ENCODE measurements at regions not wholly inside any gene's neighbourhood (a gene's known extent, or its start where the extent isn't known, plus 50 kb on each side); places are given as distances from the start of the nearest gene placed in this dataset.

GRCh38 chr16:73714976-73715375, 581.6 kb upstream of the PSMD7 start:
- TF ChIP-seq, protein P1, sequence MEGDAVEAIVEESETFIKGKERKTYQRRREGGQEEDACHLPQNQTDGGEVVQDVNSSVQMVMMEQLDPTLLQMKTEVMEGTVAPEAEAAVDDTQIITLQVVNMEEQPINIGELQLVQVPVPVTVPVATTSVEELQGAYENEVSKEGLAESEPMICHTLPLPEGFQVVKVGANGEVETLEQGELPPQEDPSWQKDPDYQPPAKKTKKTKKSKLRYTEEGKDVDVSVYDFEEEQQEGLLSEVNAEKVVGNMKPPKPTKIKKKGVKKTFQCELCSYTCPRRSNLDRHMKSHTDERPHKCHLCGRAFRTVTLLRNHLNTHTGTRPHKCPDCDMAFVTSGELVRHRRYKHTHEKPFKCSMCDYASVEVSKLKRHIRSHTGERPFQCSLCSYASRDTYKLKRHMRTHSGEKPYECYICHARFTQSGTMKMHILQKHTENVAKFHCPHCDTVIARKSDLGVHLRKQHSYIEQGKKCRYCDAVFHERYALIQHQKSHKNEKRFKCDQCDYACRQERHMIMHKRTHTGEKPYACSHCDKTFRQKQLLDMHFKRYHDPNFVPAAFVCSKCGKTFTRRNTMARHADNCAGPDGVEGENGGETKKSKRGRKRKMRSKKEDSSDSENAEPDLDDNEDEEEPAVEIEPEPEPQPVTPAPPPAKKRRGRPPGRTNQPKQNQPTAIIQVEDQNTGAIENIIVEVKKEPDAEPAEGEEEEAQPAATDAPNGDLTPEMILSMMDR (IDR thresholded peaks at IDR 0.05 in 8 of 11, conservative IDR thresholded peaks at IDR 0.05 in 3 of 11): no peak
- TF ChIP-seq POLR2AphosphoS5 (IDR thresholded peaks at IDR 0.05): no peak
- no peak for TF ChIP-seq POLR2A (IDR thresholded peaks at IDR 0.05)

Data from spleen (tissue), 7 donors.